ENCODE measurements at regions not wholly inside any gene's neighbourhood (a gene's known extent, or its start where the extent isn't known, plus 50 kb on each side); places are given as distances from the start of the nearest gene placed in this dataset.
"Not testable (repeated sequence)": the region's sequence is repeated elsewhere in the genome, so short reads cannot be mapped to it uniquely, and the experiment has no call there.

DNA sequence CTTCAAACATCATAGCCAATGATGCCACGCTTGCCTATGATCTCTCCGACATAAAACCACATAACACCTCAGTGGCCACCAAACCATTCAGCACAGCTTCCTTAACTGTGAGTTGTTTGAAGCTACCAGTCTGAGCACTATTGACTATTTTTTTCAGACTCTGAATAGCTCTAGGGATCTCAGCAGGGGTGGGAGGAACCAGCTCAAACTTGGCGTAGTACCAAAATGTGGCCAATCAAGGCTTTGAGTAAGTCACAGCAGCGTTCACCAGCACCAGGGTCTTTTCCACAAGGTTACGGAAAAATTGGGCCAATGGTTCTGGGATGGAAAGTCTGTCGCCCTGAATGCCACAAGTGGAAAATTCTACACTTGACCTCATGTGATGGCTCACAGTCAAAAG is 70.6 kb downstream of the SMPDL3A start:
- H3K27ac Mint-ChIP-seq, result no peak overlapping the region
- no peaks in the 10 kb centered on the region for H3K4me1 Mint-ChIP-seq
- no peaks in the 10 kb centered on the region for H3K9me3 Mint-ChIP-seq
- no peaks in the 10 kb centered on the region for H3K36me3 Mint-ChIP-seq
- H3K27me3 Mint-ChIP-seq, result no peaks in the 10 kb centered on the region
- DNase-seq, result no peak
- no peak overlapping the region for H3K4me3 Mint-ChIP-seq
- CTCF ChIA-PET, result no interaction called here

GRCh38 chr6:122861594-122861993 is 72.5 kb downstream of the SMPDL3A start:
- CTCF ChIA-PET, result no interaction called here
- DNase-seq, result no peak
- no peaks in the 10 kb centered on the region for H3K27me3 Mint-ChIP-seq

GRCh38 chr6:122868137-122868536 is 79.1 kb downstream of the SMPDL3A start:
- Mint-ChIP-seq H3K27me3 (no peaks in the 10 kb centered on the region), H3K36me3 (no peaks in the 10 kb centered on the region), H3K4me3 (no peak overlapping the region), H3K9me3 (no peaks in the 10 kb centered on the region), H3K27ac (no peak overlapping the region), H3K4me1 (no peaks in the 10 kb centered on the region)
- CTCF ChIA-PET, result interaction anchor here (0.7 to 1.9 kb wide), 2 partner anchors 29 to 451 kb away, joined by 3 to 10 read pairs; no protein-coding TSS in a partner anchor
- DNase-seq, result no peak

More at GRCh38 chr6:122861594-122861993, 72.5 kb downstream of the SMPDL3A start:
- no peaks in the 10 kb centered on the region for H3K4me1 Mint-ChIP-seq
- H3K9me3 Mint-ChIP-seq, result no peaks in the 10 kb centered on the region
- no peaks in the 10 kb centered on the region for H3K36me3 Mint-ChIP-seq
- H3K4me3 Mint-ChIP-seq, result no peak overlapping the region
- H3K27ac Mint-ChIP-seq, result no peak overlapping the region

DNA sequence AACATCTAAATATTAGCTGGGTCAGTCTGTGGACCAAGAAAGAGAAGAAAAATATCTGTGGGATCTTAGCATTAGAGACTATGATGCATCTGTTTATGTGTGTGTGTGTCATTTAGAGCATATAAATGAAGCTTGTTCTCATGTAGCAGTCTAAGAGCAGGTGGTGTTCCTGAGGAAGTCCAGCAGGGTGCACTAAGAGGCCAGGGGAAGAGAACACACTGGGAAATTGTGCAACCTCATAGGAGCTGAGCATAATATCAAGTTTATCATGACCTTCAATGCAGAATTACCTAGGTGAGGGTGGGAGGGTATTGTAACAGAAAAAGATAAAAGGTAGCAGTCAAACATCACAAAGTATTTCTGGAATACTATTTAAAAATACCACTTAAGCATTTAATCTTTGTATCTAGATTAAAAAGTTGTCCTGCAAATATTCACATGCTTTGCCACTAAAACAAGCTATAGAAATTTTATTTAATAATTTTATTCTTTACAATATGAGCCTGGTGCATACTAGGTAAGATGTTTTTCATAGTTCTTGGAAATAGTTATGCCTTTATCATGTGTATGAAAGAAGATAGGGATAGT is 80.5 kb downstream of the SMPDL3A start:
- H3K9me3 Mint-ChIP-seq, result no peaks in the 10 kb centered on the region
- CTCF ChIA-PET, result interaction anchor here (0.9 to 1.9 kb wide), 5 partner anchors 31 to 846 kb away, joined by 3 to 10 read pairs (median 5); no protein-coding TSS in a partner anchor
- no peak overlapping the region for H3K4me3 Mint-ChIP-seq
- H3K27me3 Mint-ChIP-seq, result no peaks in the 10 kb centered on the region
- H3K36me3 Mint-ChIP-seq, result no peaks in the 10 kb centered on the region
- H3K27ac Mint-ChIP-seq, result no peak overlapping the region
- DNase-seq, result no peak
- H3K4me1 Mint-ChIP-seq, result no peaks in the 10 kb centered on the region

DNA sequence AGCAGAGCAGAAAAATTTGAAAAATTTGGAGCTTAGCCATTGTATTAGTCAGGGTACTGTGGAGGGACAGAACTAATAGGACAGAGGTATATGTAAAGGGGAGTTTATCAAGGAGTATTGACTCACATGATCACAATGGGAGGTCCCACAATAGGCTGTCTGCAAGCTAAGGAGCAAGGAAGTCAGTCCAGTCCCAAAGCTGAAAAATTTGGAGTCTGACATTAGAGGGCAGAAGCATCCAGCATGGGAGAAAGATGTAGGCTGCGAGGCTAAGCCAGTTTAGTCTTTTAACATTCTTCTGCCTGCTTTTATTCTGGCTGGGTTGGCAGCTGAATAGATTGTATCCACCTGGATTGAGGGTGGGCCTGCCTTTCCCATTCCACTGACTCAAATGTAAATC is 82.0 kb downstream of the SMPDL3A start:
- Mint-ChIP-seq H3K9me3 (no peaks in the 10 kb centered on the region), H3K4me3 (no peak overlapping the region), H3K36me3 (no peaks in the 10 kb centered on the region), H3K27me3 (no peaks in the 10 kb centered on the region), H3K4me1 (no peaks in the 10 kb centered on the region), H3K27ac (no peak overlapping the region)
- CTCF ChIA-PET, result no interaction called here
- DNase-seq, result no peak

DNA sequence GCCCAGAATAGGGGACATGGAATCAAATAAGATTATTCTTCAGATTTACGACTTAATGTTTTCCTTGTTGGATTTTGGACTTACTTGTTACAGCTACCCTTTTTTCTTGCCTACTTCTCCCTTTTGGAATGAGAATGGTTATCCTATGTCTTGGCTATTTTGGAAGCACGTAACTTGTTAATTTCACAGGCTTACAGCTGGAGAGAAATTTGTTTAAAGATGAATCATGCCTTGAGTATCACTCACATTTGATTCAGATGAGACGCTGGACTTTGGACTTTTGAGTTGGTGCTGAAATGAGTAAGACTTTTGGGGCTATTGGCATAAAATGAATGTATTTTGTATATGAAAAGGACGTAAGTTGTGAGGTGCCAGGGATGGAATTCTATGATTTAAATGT is 83.3 kb downstream of the SMPDL3A start:
- CTCF ChIA-PET, result no interaction called here
- Mint-ChIP-seq H3K27me3 (no peaks in the 10 kb centered on the region), H3K36me3 (no peaks in the 10 kb centered on the region), H3K4me1 (no peaks in the 10 kb centered on the region), H3K27ac (no peak overlapping the region), H3K9me3 (no peaks in the 10 kb centered on the region), H3K4me3 (no peak overlapping the region)
- DNase-seq, result no peak

DNA sequence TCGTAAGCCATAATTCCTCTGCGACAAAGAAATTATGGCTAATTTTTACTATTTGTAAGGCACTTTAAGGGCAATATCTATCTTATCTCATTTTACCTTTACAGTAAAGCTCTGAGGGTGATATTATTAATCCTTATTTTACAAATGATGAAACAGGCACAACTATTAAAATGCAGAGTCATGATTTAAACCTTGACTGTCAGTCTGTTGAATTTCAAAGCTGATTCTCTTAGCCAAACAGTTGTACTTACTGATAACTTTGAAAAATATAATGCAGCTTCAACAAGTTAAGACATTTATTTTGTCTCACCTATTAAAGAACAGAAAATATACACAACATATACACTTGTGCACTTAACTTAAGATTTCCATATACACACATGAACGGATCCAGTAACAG is 88.2 kb downstream of the SMPDL3A start:
- H3K4me3 Mint-ChIP-seq, result no peak overlapping the region
- H3K27ac Mint-ChIP-seq, result no peak overlapping the region
- no peaks in the 10 kb centered on the region for H3K4me1 Mint-ChIP-seq
- H3K9me3 Mint-ChIP-seq, result no peaks in the 10 kb centered on the region
- H3K27me3 Mint-ChIP-seq, result no peaks in the 10 kb centered on the region
- no peaks in the 10 kb centered on the region for H3K36me3 Mint-ChIP-seq
- CTCF ChIA-PET, result no interaction called here
- DNase-seq, result no peak

DNA sequence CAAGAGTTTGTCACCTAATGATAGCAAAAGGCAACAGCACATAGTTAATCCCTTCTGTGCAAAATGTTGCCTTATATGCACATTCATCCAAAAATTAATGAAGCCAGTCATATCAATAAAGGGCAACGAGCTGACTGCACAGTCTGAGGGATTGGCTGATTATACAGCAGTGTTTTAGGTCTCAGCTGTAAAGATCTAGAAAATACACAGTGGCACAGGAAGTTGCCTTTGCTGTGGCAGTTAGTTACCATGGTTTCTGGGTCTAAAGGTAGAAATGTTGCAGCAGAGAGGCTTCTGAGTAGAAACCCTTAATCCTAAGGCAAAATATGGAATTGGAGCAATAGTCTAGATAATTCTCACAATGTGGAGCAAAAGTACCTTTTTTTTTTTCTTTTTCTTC is 89.7 kb downstream of the SMPDL3A start:
- Mint-ChIP-seq H3K4me3 (no peak overlapping the region), H3K4me1 (no peaks in the 10 kb centered on the region), H3K27me3 (no peaks in the 10 kb centered on the region), H3K27ac (no peak overlapping the region), H3K9me3 (peaks cover 1% of the 10 kb centered on the region), H3K36me3 (no peaks in the 10 kb centered on the region)
- CTCF ChIA-PET, result no interaction called here
- DNase-seq, result no peak

- H3K36me3 Mint-ChIP-seq, result no peaks in the 10 kb centered on the region
- H3K4me3 Mint-ChIP-seq, result no peak overlapping the region
- H3K4me1 Mint-ChIP-seq, result no peaks in the 10 kb centered on the region
- H3K27me3 Mint-ChIP-seq, result no peaks in the 10 kb centered on the region
- DNase-seq, result no peak
- CTCF ChIA-PET, result no interaction called here
- H3K9me3 Mint-ChIP-seq, result peaks cover 1% of the 10 kb centered on the region
- no peak overlapping the region for H3K27ac Mint-ChIP-seq
Measured at GRCh38 chr6:122886481-122886880, 97.4 kb downstream of the SMPDL3A start.

DNA sequence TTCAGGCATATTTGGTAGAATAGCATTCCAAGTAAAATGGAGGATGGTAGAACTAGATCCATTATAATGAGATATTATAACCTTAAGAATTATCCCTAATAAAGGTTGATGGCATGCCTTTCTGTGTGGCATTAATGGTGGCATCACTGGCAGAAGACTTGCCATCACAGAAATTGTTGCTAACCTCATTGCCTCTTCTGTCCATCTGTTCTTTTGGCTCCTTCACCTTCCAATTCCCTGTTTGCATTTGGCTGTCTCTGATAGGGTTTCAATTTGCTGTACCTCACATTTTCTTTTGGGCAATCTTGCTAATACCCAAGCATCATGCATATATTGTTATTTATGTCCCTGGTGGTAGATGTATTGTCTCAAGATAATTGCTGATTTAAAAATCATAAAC is 98.9 kb downstream of the SMPDL3A start:
- Mint-ChIP-seq H3K27me3 (no peaks in the 10 kb centered on the region), H3K9me3 (peaks cover 1% of the 10 kb centered on the region), H3K4me3 (no peak overlapping the region), H3K36me3 (no peaks in the 10 kb centered on the region), H3K27ac (no peak overlapping the region), H3K4me1 (no peaks in the 10 kb centered on the region)
- CTCF ChIA-PET, result no interaction called here
- DNase-seq, result no peak

DNA sequence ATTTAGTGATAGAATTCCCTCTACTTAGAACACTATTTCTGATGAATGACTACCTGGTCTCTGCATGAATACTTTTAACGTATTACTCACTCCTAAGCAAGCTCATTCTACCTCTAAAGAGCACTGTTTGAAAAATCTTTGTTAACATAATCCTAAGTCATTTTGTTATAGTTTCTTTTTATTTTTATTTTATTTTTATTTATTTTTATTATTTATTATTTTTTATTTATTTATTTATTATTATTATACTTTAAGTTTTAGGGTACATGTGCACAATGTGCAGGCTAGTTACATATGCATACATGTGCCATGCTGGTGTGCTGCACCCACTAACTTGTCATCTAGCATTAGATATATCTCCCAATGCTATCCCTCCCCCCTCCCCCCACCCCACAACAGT is 99.6 kb downstream of the SMPDL3A start:
- DNase-seq, H3K27me3 Mint-ChIP-seq, H3K4me3 Mint-ChIP-seq, H3K36me3 Mint-ChIP-seq, H3K9me3 Mint-ChIP-seq, H3K27ac Mint-ChIP-seq, H3K4me1 Mint-ChIP-seq, CTCF ChIA-PET: not testable (repeated sequence)

DNA sequence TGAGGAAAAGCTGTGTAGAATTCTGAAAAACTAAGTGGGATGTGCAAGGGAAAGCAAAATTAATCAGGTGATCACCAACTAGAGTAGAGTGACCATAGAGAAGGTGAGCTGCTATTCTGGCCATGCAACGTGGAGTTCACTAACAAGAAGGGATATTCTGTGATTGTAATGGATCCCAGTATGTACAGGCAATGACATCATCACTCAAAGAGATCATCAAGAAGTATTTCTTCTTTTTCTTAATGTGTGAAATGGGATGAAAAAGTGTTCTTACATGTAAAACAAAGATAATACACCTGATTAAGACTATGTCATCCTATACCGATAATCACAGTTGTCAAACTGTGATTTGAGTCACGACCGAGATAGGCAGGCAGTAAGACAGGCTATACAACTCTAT is 101.2 kb downstream of the SMPDL3A start:
- H3K36me3 Mint-ChIP-seq, result no peaks in the 10 kb centered on the region
- H3K27ac Mint-ChIP-seq, result no peak overlapping the region
- H3K4me1 Mint-ChIP-seq, result no peaks in the 10 kb centered on the region
- DNase-seq, result no peak
- H3K9me3 Mint-ChIP-seq, result no peaks in the 10 kb centered on the region
- CTCF ChIA-PET, result interaction anchor here (0.6 kb wide), 1 partner anchor 26 kb away, joined by 3 read pairs; no protein-coding TSS in a partner anchor
- no peak overlapping the region for H3K4me3 Mint-ChIP-seq
- H3K27me3 Mint-ChIP-seq, result no peaks in the 10 kb centered on the region

GRCh38 chr6:122894791-122895190 is 101.2 kb upstream of the CLVS2 start:
- H3K9me3 Mint-ChIP-seq, result no peaks in the 10 kb centered on the region
- CTCF ChIA-PET, result no interaction called here
- H3K27me3 Mint-ChIP-seq, result no peaks in the 10 kb centered on the region
- DNase-seq, result no peak
- no peak overlapping the region for H3K4me3 Mint-ChIP-seq
- H3K27ac Mint-ChIP-seq, result no peak overlapping the region
- H3K4me1 Mint-ChIP-seq, result no peaks in the 10 kb centered on the region
- no peaks in the 10 kb centered on the region for H3K36me3 Mint-ChIP-seq

- H3K4me3 Mint-ChIP-seq, result no peak overlapping the region
- H3K27ac Mint-ChIP-seq, result no peak overlapping the region
- no peaks in the 10 kb centered on the region for H3K27me3 Mint-ChIP-seq
- no peaks in the 10 kb centered on the region for H3K36me3 Mint-ChIP-seq
- H3K9me3 Mint-ChIP-seq, result no peaks in the 10 kb centered on the region
- CTCF ChIA-PET, result no interaction called here
- no peaks in the 10 kb centered on the region for H3K4me1 Mint-ChIP-seq
- no peak for DNase-seq
Measured at GRCh38 chr6:122902326-122902725, 93.7 kb upstream of the CLVS2 start.

DNA sequence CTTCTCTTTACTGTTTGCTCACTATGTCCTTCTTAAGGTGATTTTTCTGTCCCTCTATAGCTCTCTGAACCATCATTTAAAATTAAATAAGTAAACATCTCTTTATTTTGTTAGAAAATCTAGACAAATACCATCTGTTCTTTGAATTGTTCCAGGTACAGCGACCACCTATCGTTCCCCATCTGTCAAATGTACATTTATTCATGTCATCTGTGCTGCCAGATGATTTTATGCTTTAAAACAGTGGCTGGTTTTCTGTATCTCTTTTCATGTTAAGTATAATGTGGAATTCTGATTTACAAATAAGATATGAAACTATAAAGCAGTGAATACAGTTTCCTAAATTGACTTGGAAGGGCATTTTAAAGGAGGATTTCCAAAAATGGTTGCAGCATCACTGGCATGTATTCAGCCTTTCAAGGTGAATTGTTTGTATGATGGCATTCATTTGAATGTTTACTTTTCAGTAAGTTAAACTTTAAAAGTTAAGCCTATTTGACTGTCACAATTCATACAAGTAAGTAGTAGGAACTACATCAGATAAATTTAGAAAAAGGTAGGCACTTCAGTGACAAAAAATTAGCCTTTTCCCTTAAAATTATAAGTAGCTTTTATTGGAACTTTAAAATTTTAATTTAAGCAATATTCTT is 92.6 kb upstream of the CLVS2 start:
- DNase-seq, result no peak
- Mint-ChIP-seq H3K4me3 (no peak overlapping the region), H3K36me3 (no peaks in the 10 kb centered on the region), H3K4me1 (no peaks in the 10 kb centered on the region), H3K27me3 (no peaks in the 10 kb centered on the region), H3K27ac (no peak overlapping the region), H3K9me3 (no peaks in the 10 kb centered on the region)
- CTCF ChIA-PET, result no interaction called here
